Spleen (tissue), 11 donors: ENCODE measurements at regions not wholly inside any gene's neighbourhood (a gene's known extent, or its start where the extent isn't known, plus 50 kb on each side); places are given as distances from the start of the nearest gene placed in this dataset.

Source experiments
- DNase-seq: peaks from one replicate; pipeline ENCODE4 v3.0.0-alpha.2; 2020
- H3K27ac ChIP-seq, 8 donors: fragments of 200-600 bp; sonication (generic) in 7 of 8; 1 replicate in 4 of 8; 2 replicates in 4 of 8; pipeline versions ENCODE4 v1.5.0 to v1.8.0; 2016 to 2021; ENCODE audit warnings: inconsistent platforms in 4 of 8, mild to moderate bottlenecking in 4 of 8, moderate library complexity in 1 of 8
- H3K27me3 ChIP-seq, 7 donors: fragments of 200-600 bp; sonication (generic) in 6 of 7; replicated peaks in 1 of 7; 1 replicate in 4 of 7; 2 replicates in 3 of 7; pipeline versions ENCODE4 v1.5.0 to v1.8.0; 2016 to 2021; ENCODE audit warnings: inconsistent platforms in 3 of 7, mild to moderate bottlenecking in 1 of 7
- H3K36me3 ChIP-seq, 6 donors: fragments of 200-600 bp; sonication (generic) in 5 of 6; 1 replicate in 4 of 6; 2 replicates in 2 of 6; pipeline versions ENCODE4 v1.5.0 to v1.8.0; 2016 to 2021; ENCODE audit warnings: inconsistent platforms in 2 of 6
- H3K4me1 ChIP-seq, 6 donors: fragments of 200-600 bp; sonication (generic) in 5 of 6; 1 replicate in 3 of 6; 2 replicates in 3 of 6; pipeline versions ENCODE4 v1.5.0 to v1.8.0; 2016 to 2021; ENCODE audit warnings: inconsistent platforms in 3 of 6
- H3K4me3 ChIP-seq, 8 donors: fragments of 200-600 bp; sonication (generic) in 7 of 8; 1 replicate in 4 of 8; 2 replicates in 4 of 8; pipeline versions ENCODE4 v1.5.0 to v1.8.0; 2016 to 2021; ENCODE audit warnings: inconsistent platforms in 4 of 8, mild to moderate bottlenecking in 4 of 8, moderate library complexity in 2 of 8
- H3K9me3 ChIP-seq, 8 donors: fragments of 200-600 bp; sonication (generic) in 7 of 8; 1 replicate in 4 of 8; 2 replicates in 4 of 8; pipeline versions ENCODE4 v1.5.0 to v1.8.0; 2016 to 2021; ENCODE audit warnings: inconsistent platforms in 4 of 8
- POLR2A ChIP-seq, 3 donors: fragments of 450-650 bp; IDR thresholded peaks; one replicate each; pipeline ENCODE4 v1.5.1; 2017; ENCODE audit warnings: antibody characterized with exemption in 3 of 3, mild to moderate bottlenecking in 1 of 3
- POLR2AphosphoS5 ChIP-seq, 3 donors: sonication (generic); formaldehyde crosslinking; IDR thresholded peaks; one replicate each; pipeline ENCODE4 v1.5.1; 2017; ENCODE audit warnings: antibody characterized with exemption in 3 of 3
- WGBS, 5 donors: extraction: QIAGEN DNeasy Blood & Tissue Kit in 3 of 5; methylation state at CpG; one replicate each; pipeline versions ENCODE4 v1.1.5 to v1.1.7; 2013 to 2018; 5-methylcytosine and 5-hydroxymethylcytosine counted together
- intact Hi-C: fragments of 100-400 bp; cut with DNase I; formaldehyde crosslinking; loops from one replicate; pipeline ENCODE4 v1.15.0; 2023; ENCODE audit warnings: low total_unique reads
- TF ChIP-seq, protein P1 (sequence below), 11 experiments: fragments of 200-600 bp in 7 of 11; fragments of 450-650 bp in 4 of 11; sonication (generic) in 4 of 11; IDR thresholded peaks in 8 of 11; conservative IDR thresholded peaks in 3 of 11; 1 replicate in 7 of 11; 2 replicates in 4 of 11; pipeline versions ENCODE4 v1.4.0 to v1.8.0; 2016 to 2021; ENCODE audit warnings: antibody characterized with exemption in 11 of 11, inconsistent platforms in 4 of 11, mild to moderate bottlenecking in 1 of 11
- donor health status: healthy with polysubstance abuse.
- donor health status: DM: no; HTN: no; CAD: no; lungs with moderate emphysema.
- donor health status: DM: no; HTN: no; CAD: no.
- donor health status: Bipolar disorder and iron deficiency.
- donor health status: healthy.
- donor health status: DM: no; HTN: no; CAD: no.
- donor health status: DM: yes; HTN: yes; CAD: no.

DNA sequence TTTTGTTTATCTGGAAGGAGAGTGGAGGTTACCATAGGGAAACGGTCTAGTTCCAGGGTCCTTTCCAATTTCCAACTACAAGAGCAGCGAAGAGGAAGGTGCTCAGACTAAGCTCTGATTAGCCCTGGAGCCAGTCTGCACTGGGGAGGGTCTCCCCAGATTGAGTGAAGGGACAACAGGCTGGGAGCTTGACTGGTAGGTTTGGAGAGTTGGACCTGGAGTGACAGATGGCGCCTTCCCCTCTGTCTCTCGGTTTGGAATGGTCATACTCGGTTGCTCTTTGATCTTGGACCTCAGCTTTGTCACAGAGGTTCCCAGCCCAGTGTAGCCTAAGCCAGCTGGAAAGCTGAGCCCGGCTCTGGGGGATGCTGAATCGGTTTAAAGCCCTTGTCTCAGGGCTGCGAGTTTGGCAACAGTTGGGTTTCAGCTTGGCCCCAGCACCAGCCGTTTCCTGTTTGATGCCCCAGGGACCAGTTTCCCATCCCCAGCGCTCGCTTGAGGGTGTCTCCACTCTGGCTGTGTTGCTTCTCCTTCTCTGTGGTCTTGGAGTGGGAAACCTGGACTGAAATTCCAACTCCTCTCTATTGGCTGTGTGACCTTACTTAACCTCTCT, 53.1 kb upstream of the ULK4 start:
- Histone ChIP-seq H3K4me1 (peaks cover 38 to 82% (median 63%) of the 10 kb centered on the region in 6 donors), H3K27ac (peak overlapping the region; percentile 75 to 100 (median 98)), H3K4me3 (peak overlapping the region; percentile 65 to 94 (median 76)), H3K36me3 (no peaks in the 10 kb centered on the region), H3K27me3 (no peaks in the 10 kb centered on the region), H3K9me3 (no peaks in the 10 kb centered on the region)
- WGBS, 5 donors: 3 to 10% (median 7%) methylated on average over 8 to 11 of the region's 11 CpGs
- intact Hi-C loops: loop anchor here (10.0 kb wide), 1 partner anchor 50 kb away; the partner anchor contains the start of gene ULK4
- peak in 1 of 3 donors; percentile 22 for TF ChIP-seq POLR2A (IDR thresholded peaks at IDR 0.05)
- TF ChIP-seq, protein P1, sequence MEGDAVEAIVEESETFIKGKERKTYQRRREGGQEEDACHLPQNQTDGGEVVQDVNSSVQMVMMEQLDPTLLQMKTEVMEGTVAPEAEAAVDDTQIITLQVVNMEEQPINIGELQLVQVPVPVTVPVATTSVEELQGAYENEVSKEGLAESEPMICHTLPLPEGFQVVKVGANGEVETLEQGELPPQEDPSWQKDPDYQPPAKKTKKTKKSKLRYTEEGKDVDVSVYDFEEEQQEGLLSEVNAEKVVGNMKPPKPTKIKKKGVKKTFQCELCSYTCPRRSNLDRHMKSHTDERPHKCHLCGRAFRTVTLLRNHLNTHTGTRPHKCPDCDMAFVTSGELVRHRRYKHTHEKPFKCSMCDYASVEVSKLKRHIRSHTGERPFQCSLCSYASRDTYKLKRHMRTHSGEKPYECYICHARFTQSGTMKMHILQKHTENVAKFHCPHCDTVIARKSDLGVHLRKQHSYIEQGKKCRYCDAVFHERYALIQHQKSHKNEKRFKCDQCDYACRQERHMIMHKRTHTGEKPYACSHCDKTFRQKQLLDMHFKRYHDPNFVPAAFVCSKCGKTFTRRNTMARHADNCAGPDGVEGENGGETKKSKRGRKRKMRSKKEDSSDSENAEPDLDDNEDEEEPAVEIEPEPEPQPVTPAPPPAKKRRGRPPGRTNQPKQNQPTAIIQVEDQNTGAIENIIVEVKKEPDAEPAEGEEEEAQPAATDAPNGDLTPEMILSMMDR (IDR thresholded peaks at IDR 0.05 in 8 of 11, conservative IDR thresholded peaks at IDR 0.05 in 3 of 11): peak in 1 of 11 experiments; percentile 3
- TF ChIP-seq POLR2AphosphoS5 (IDR thresholded peaks at IDR 0.05): peak in 2 of 3 donors; percentile 32 to 64
- DNase-seq: peak; percentile 87

DNA sequence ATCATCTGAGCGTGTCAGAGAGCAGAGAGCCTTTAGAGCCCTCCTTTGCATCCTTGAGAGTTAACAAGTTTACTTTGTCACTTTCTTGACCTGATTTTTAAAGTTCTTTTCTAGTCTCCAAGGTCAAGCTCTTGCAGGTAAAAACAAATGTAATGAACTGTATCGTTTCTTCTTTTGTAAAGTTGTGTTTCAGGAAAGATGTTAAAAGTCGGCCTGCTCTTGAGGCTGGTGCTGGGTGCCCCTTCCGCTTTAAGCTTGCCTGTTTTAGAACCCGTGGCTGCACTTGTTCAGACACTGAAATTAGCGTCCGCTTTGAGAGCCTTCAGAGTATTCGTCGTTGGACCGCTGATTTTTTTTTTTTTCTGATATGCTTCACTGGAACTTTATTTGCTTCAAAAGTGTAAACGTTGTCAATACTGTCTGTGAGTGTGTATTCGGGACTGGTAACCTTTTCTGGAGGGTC, 52.6 kb upstream of the ULK4 start:
- Histone ChIP-seq H3K27me3 (no peaks in the 10 kb centered on the region), H3K4me1 (peaks cover 38 to 77% (median 58%) of the 10 kb centered on the region in 6 donors), H3K27ac (peak overlapping the region; percentile 75 to 100 (median 98)), H3K4me3 (peak overlapping the region; percentile 65 to 94 (median 76)), H3K9me3 (no peaks in the 10 kb centered on the region), H3K36me3 (no peaks in the 10 kb centered on the region)
- WGBS, 5 donors: 1 to 2% (median 1%) methylated on average over 12 of the region's 12 CpGs
- intact Hi-C loops: loop anchor here (10.0 kb wide), 1 partner anchor 50 kb away; the partner anchor contains the start of gene ULK4
- TF ChIP-seq POLR2A (IDR thresholded peaks at IDR 0.05): peak in 1 of 3 donors; percentile 18
- TF ChIP-seq, protein P1 (IDR thresholded peaks at IDR 0.05 in 8 of 11, conservative IDR thresholded peaks at IDR 0.05 in 3 of 11): no peak
- TF ChIP-seq POLR2AphosphoS5 (IDR thresholded peaks at IDR 0.05): peak in 1 of 3 donors; percentile 8
- DNase-seq: no peak

DNA sequence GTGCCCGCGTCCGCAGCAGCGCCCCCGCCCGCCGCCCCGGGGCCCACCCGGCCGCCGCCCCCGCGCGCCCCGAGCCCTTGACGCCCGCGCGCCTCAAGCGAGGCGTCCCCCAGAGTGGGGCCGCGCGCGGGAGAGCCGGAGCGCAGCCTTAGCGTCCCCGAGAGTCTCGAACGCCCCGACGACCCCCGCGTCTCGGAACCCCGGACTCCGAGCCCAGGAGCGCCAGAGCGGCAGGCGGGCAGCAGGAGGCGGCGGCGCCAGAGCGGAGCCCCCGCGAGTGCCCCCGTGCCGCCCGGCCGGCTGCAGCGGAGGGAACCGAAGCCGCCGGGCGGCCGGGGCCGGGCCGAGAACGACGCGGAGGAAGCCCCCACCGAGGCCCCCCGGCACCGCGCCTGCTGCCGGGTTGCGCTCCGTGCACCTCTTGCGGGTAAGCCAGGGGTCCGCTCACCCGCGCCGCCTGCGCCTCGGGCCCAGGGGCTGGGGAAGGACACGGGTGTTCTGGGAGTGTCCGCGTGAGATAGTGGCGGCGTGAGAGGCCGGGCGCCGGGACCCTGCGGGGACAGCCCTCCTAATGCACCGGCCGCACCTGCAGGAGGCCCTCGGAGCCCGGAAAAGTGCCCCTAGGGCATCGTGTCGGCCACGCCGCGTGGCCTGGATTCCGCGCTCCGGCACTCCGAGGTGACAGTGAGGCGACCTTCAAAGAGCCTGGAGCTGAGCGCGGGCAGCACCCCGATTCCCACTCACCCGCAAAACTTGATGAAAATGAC, 52.0 kb upstream of the ULK4 start:
- Histone ChIP-seq H3K27me3 (no peaks in the 10 kb centered on the region), H3K4me1 (peaks cover 34 to 71% (median 51%) of the 10 kb centered on the region in 6 donors), H3K36me3 (no peaks in the 10 kb centered on the region), H3K9me3 (no peaks in the 10 kb centered on the region), H3K27ac (peak overlapping the region; percentile 75 to 100 (median 98)), H3K4me3 (peak overlapping the region; percentile 65 to 94 (median 76))
- TF ChIP-seq, protein P1 (IDR thresholded peaks at IDR 0.05 in 8 of 11, conservative IDR thresholded peaks at IDR 0.05 in 3 of 11): no peak
- TF ChIP-seq POLR2AphosphoS5 (IDR thresholded peaks at IDR 0.05) (peak in 2 of 3 donors; percentile 49 to 72), POLR2A (IDR thresholded peaks at IDR 0.05) (no peak)
- intact Hi-C loops: loop anchor here (10.0 kb wide), 1 partner anchor 49 kb away; the partner anchor contains the start of gene ULK4
- peak; percentile 92 for DNase-seq
- WGBS, 5 donors: 0 to 2% (median 0%) methylated on average over 17 to 103 of the region's 103 CpGs
